HK-2 (cell line): ENCODE measurements at regions not wholly inside any gene's neighbourhood (a gene's known extent, or its start where the extent isn't known, plus 50 kb on each side); places are given as distances from the start of the nearest gene placed in this dataset.
"Not testable (repeated sequence)": the region's sequence is repeated elsewhere in the genome, so short reads cannot be mapped to it uniquely, and the experiment has no call there.

Experiments used
- DNase-seq: peaks from one replicate; pipeline ENCODE4 v3.0.0-alpha.2; 2018; ENCODE audit not compliant: unreplicated experiment

DNA sequence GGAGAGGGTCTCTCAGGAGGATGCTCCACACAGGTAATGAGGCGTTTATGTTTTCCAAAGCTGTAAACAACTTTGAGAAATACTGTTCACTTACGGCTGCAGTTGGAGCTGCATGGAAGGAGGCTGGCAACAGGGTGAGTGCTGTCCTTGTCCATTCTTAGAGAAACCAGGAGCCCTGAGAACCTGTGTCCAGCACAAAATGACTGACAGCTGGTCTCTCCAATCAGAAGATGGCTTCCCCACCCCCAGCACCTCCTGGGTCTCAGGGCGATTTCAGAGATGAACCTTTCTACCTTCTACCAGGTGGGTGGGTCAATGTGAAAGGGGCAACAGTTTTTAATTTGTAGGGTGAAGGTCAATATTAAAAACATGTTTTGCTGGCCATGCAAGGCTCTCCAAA lies 353.6 kb downstream of the NPHP4 start:
- DNase-seq = no peak

GRCh38 chr1:5637171-5637570 lies 355.1 kb downstream of the NPHP4 start:
- no peak for DNase-seq

DNA sequence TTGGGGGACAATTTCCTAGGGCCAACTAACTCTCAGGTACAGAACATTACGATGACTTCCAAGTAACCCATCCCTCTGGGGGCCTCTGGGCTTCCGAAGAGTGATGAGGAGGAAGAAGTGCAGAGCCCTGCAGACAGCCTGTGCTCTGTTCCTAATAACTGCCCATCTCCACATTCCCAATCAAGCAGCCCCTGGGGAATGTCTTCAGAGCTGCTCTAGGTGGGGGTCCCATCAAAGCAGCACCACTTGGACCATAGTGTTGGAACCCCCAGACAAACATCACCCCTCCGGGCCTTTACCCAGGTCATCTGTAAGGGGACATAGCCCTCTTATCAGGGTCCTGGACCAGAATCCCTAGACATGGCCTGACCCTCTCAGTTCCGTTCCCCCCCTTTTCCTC lies 357.3 kb downstream of the NPHP4 start:
- DNase-seq = no peak

DNA sequence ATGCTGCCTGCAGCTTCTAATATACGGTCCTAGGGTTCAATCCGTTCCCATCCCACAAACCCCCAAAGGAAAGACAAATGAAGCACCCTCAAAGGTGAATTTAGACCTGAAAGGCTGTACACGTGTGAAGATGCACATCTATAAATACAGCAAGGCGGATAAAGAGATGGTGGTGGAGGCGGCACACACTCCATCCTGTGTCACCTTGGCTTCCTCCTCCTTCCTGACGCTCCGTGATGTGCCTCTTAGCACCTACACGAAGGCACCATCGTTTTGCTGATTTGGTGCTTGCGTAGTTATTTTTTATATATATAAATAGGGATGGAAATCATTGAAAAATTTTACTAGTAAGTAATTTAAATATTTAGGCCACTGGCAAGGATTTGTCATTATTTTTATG lies 359.4 kb downstream of the NPHP4 start:
- no peak for DNase-seq

GRCh38 chr1:5632224-5632623 lies 360.0 kb downstream of the NPHP4 start:
- DNase-seq = no peak

DNA sequence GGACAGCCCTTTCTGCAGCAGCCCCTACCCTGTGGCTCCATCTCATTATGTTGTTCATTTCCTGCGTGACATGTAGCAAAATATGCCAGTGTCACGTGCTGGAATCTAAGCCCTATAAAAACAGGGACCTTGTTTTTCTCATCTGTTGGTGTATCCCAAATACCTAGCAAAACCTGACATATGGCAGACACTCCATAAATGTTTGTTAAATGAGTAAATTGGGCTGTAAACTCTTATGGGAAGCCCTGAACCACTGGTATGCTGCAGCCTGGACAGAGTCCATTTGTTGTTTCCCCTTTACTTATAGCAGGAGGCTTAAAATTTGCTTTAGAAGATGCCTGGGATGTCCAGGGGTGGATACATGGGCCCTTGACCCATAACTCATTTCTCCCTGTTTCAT lies 363.8 kb downstream of the NPHP4 start:
- DNase-seq = no peak

- DNase-seq = no peak
Measured at GRCh38 chr1:5623399-5623798, 368.8 kb downstream of the NPHP4 start.

DNA sequence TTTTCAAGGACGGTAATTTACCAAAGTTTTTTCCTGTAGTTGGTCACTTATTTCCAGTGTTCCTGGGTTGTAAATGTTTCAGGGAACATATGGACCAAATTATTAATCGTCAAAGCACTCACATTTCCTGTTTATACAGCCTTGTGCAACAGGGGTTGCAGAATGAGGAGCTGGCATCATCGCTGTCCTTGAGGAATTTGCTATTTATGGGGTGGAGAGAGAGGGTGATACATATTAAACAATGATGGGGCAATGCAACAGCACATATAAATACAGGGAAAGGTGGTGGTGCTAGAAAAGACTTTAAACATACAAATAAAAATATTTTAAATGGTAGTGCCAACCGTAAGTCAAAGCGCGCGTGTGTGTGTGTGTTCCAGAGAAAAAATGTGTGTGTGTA lies 369.8 kb downstream of the NPHP4 start:
- DNase-seq = no peak

DNA sequence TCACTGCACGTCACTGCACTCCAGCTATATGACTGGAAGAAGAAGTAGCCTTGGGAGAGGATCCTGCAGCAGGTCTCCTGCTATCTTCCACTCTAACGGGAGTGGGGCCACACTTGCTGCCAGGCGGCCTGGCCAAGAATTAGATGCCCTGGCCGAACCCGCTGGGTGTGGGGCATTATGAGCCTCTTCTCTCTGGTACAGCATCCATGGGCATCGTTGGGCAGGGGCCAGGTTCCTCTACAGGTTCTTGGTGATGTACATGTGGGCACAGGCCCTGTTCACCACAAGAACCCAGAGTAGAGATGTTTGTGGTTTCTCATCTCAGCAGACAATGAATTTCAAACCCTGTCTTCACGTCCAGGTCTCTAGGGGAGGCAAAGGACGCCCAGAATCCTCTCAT lies 370.5 kb downstream of the NPHP4 start:
- no peak for DNase-seq

- DNase-seq = peak; percentile 7
Measured at GRCh38 chr1:5620997-5621396, 371.2 kb downstream of the NPHP4 start.

DNA sequence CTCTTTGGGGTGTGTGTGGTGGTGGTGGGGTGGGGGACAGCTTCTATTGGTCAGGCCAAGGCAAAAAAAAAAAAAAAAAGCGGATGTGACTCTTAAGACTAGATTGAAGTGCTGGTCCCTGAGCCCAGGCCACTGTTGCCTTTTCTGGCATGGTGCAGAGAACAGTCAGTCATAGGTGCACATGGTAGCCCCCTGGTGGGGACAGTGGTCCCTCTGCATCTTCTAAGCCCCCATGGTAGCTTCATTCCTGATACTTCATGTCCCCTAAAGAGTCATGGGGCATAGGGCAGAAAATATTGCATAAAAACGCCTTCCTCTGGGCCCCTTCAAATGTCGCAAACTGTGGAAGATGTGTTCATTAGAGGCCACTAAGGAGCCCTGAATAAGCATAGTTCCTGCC lies 371.8 kb downstream of the NPHP4 start:
- no peak for DNase-seq

DNA sequence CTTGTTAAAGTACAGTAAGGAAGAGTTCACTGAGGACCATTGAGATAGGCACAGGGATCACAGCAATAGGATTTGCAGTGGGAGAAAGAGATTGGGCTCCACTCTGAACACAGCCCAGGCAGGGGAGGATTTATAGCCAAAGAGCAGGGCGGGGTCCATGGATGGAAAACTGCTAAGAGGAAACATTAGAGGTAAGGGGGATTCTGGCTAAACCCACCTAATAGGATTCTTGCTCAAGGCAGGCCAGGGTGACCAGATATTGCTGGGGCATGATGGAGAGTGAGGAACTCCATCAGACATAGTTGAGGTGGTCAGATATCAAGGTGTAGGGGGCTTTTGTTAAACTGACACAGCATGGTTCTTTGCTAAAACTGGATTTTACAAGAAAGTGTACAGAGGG lies 372.8 kb downstream of the NPHP4 start:
- DNase-seq = no peak

DNA sequence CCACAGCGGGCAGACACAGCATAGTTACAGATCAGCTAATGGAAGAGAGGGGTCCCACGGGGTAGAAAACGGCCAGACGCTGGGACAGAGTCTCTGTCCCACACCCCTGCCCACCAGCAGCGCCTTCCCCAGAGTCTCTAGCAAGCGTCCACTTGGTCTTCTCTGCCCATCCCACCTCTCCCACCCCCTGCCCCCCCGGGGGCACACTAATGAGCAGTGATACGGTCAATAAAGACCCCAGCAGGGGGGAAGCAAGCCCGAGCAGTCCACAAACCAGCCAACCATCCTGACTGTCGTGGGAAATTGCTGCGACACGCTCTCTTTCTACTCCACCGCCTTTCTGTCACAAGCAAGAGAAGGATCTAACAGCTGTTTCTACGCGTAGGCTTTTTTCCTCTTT lies 374.7 kb downstream of the NPHP4 start:
- no peak for DNase-seq

DNA sequence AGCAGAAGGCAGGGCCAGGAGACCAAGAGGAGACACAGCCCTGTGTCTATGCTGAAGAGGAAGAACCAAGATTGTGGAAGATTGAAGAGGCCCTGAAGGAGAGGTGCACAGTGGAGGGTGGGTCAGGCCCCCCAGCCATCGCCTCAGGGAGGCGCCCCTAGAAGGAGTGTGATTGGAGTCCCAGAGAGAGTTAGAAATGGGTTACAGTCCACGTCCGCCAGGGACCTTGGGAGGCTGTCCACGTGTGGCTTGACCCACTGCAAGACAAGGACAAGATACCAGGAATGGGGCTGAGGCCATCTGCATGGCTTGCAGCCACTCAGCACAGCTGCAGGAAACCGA lies 375.1 kb downstream of the NPHP4 start:
- no peak for DNase-seq

GRCh38 chr1:5616366-5617178 lies 375.7 kb downstream of the NPHP4 start:
- no peak for DNase-seq

DNA sequence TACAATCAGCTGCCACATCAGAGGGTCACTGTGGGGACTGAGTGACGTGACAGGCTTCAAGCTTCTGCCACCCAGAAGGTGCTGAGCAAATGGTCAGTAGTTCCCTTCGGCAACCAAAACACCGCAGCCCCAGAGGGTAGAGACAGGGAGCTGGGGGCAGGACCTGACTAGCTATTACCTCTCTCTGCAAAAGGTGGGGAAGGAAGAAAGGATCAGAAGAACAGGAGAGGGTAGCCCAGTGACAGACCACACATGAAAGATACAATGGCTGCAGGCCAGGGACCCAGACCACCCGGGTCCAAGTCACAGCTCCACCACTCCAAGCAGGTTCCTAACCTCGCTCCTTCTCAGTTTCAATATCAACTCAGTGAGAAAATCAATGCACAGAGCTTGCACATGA lies 377.1 kb downstream of the NPHP4 start:
- no peak for DNase-seq

- no peak for DNase-seq
Measured at GRCh38 chr1:5613900-5614299, 378.3 kb downstream of the NPHP4 start.

GRCh38 chr1:5611851-5612250 lies 380.4 kb downstream of the NPHP4 start:
- DNase-seq = no peak

GRCh38 chr1:5611431-5611830 lies 380.8 kb downstream of the NPHP4 start:
- no peak for DNase-seq

- no peak for DNase-seq
Measured at GRCh38 chr1:5610432-5610831, 381.8 kb downstream of the NPHP4 start.

DNA sequence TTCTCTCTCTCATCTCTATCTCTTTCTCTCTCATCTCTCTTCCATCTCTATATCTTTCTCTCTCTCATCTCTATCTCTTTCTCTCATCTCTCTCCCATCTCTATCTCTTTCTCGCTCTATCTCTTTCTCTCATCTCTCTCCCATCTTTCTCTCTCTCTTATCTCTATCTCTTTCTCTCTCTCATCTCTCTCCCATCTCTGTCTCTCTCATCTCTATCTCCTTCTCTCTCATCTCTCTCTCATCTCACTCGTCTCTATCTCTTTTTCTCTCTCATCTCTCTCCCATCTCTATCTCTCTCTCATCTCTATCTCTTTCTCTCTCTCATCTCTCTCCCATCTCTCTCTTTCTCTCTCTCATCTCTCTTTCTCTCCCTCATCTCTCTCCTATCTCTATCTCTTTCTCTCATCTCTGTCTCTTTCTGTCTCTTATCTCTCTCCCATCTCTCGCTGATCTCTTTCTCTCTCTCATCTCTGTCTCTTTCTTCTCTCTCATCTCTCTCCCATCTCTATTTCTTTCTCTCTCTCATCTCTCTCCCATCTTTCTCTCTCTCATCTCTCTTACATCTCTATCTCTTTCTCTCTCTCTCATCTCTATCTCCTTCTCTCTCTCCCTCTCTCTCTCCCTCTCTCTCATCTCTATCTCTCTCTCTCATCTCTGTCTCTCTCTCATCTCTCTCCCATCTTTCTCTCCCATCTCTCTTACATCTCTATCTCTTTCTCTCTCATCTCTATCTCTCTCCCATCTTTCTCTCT lies 388.7 kb downstream of the NPHP4 start:
- no peak for DNase-seq

DNA sequence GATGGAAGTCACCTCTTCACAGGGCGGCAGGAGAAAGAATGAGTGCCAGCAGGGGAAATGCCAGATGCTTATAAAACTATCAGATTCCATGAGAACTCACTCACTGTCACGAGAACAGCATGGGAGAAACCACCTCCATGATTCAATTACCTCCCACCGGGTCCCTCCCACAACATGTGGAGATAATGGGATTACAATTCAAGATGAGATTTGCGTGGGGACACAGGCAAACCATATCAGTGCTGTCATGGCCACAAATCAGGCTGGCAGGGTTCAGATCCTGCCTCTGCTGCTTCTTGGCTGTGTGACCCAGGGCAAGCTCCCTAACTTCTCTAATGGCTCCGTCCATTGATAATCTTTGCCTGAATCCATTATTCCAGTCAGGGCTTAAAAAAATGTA lies 389.5 kb downstream of the NPHP4 start:
- not testable (repeated sequence) for DNase-seq

DNA sequence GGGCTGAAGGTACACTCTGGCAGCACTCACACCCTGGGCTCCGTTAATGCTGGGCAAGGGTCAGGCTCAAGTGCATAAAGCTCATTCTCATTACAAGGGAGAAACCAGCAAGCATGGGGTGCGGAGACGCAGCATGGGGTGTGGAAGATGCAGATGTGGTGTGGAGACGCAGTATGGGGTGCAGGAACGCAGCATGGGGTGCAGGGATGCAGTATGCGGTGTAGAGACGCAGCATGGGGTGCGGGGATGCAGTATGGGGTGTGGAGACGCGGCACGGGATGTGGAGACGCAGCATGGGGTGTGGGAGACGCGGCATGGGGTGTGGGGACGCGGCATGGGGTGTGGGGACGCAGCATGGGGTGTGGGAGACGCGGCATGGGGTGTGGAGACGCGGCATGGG lies 390.7 kb downstream of the NPHP4 start:
- no peak for DNase-seq

GRCh38 chr1:5599541-5599940 lies 392.7 kb downstream of the NPHP4 start:
- DNase-seq = no peak
